Heart left ventricle (tissue), 16 donors: ENCODE measurements at regions not wholly inside any gene's neighbourhood (a gene's known extent, or its start where the extent isn't known, plus 50 kb on each side); places are given as distances from the start of the nearest gene placed in this dataset.

Experiments used
- ATAC-seq, 4 donors: fragments of 200-7000 bp; cut with Tn5 transposase; one replicate each; pipeline ENCODE4 v1.9.1; 2020 to 2022; ENCODE audit warnings: moderate library complexity in 4 of 4, mild to moderate bottlenecking in 3 of 4, moderate number of reproducible peaks in 1 of 4
- DNase-seq, 5 donors: peaks; one replicate each; pipeline ENCODE4 v3.0.0-alpha.2; 2020
- H3K27ac ChIP-seq, 12 donors: fragments of 200-600 bp; sonication (generic) in 4 of 12; one replicate each; pipeline versions ENCODE4 v1.5.0 to v1.8.0; 2016 to 2022; ENCODE audit warnings: mild to moderate bottlenecking in 2 of 12
- H3K27me3 ChIP-seq, 9 donors: fragments of 200-600 bp; sonication (generic) in 2 of 9; one replicate each; pipeline versions ENCODE4 v1.5.1 to v1.8.0; 2016 to 2022; ENCODE audit warnings: mild to moderate bottlenecking in 3 of 9
- H3K36me3 ChIP-seq, 9 donors: fragments of 200-600 bp; sonication (generic) in 2 of 9; one replicate each; pipeline versions ENCODE4 v1.5.0 to v1.8.0; 2018 to 2022; ENCODE audit warnings: mild to moderate bottlenecking in 2 of 9
- H3K4me1 ChIP-seq, 12 donors: fragments of 200-600 bp; sonication (generic) in 4 of 12; one replicate each; pipeline versions ENCODE4 v1.5.0 to v1.8.0; 2016 to 2022; ENCODE audit warnings: mild to moderate bottlenecking in 3 of 12
- H3K4me3 ChIP-seq, 12 donors: fragments of 200-600 bp; sonication (generic) in 4 of 12; one replicate each; pipeline versions ENCODE4 v1.5.0 to v1.8.0; 2017 to 2022; ENCODE audit warnings: mild to moderate bottlenecking in 9 of 12, moderate library complexity in 4 of 12
- H3K9me3 ChIP-seq, 12 donors: fragments of 200-600 bp; sonication (generic) in 4 of 12; one replicate each; pipeline versions ENCODE4 v1.5.0 to v1.8.0; 2016 to 2022; ENCODE audit warnings: mild to moderate bottlenecking in 1 of 12
- POLR2A ChIP-seq, 2 donors: fragments of 450-650 bp; IDR thresholded peaks; one replicate each; pipeline ENCODE4 v1.6.1; 2017; ENCODE audit warnings: antibody characterized with exemption in 2 of 2, mild to moderate bottlenecking in 2 of 2, moderate library complexity in 2 of 2
- WGBS, 4 donors: extraction: QIAGEN DNeasy Blood & Tissue Kit in 2 of 4; methylation state at CpG; one replicate each; pipeline versions ENCODE4 v1.1.5 to v1.1.7; 2013 to 2018; 5-methylcytosine and 5-hydroxymethylcytosine counted together
- intact Hi-C, 10 donors: fragments of 100-400 bp; cut with DNase I; formaldehyde crosslinking; loops; one replicate each; pipeline versions ENCODE4 v1.11.1 to v1.14.2; 2022
- TF ChIP-seq, protein P1 (sequence below), 12 donors: fragments of 200-600 bp; sonication (generic) in 4 of 12; IDR thresholded peaks; one replicate each; pipeline versions ENCODE4 v1.5.0 to v1.8.0; 2018 to 2022; ENCODE audit warnings: antibody characterized with exemption in 12 of 12, mild to moderate bottlenecking in 5 of 12
- donor health status: ischemic (EF 13 %, LVEDD 7.1; RV severe dilation, severe dysfunction).
- donor health status: healthy with polysubstance abuse.
- donor health status: DM: no; HTN: yes; CAD: no.
- donor health status: DM: no; HTN: no; CAD: no.
- donor health status: ischemic (EF 25% LVEDD 6.9; RV normal size, moderate dysfunction).
- donor health status: ischemic (EF 25% LVEDD 5.7; RV mildly dilated, moderate dysfunction).
- donor health status: healthy.
- donor health status: DM: yes; HTN: yes; CAD: no.
- donor health status: ischemic (EF 35%, LVEDD 5.7; RV mildly dilated, moderate dysfunction).
- donor health status: nonischemic (EF 11% LVEDD 7.7; RV severe dilation, severe dysfunction).
- donor health status: DM: yes; HTN: yes; CAD: no.
- donor health status: PGD.
- donor health status: ischemic (EF 29% LVEDD 5.4; RV normal size, mild dysfunction).
- donor health status: nonischemic (EF 23%, LVEDD 6.1; RV moderate dilation, normal function).

DNA sequence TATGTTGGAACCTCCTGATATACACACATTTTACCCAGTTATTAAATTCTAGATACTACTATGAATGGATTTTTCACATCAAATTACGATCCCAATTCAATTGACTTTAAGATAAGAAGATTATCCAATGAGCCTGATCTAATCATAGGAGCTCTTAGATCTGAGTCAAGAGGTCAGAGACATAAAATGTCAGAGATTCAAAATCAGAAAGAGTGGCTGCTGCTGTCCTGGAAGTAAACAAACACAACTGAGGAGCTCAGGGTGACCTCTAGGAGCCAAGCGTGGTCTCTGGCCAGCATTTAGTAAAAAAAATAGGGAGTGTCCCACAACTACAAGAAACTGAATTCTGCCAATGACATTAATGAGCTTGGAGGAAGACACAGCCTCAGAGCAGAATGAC lies 557.1 kb upstream of the CBLB start:
- ATAC-seq (no peak), DNase-seq (no peak)
- H3K27me3 ChIP-seq = no peaks in the 10 kb centered on the region
- no peak overlapping the region for H3K27ac ChIP-seq
- no peaks in the 10 kb centered on the region for H3K36me3 ChIP-seq
- no peaks in the 10 kb centered on the region for H3K9me3 ChIP-seq
- H3K4me3 ChIP-seq = no peak overlapping the region
- H3K4me1 ChIP-seq = peaks cover 0 to 9% (median 0%) of the 10 kb centered on the region in 12 donors
- 70 to 85% (median 78%) methylated on average over 2 of the region's 2 CpGs for WGBS, 4 donors
- intact Hi-C loops = loop anchor here in 1 of 10 donors (5.0 kb wide), 1 partner anchor 424 kb away; no protein-coding TSS in a partner anchor
- TF ChIP-seq, protein P1, sequence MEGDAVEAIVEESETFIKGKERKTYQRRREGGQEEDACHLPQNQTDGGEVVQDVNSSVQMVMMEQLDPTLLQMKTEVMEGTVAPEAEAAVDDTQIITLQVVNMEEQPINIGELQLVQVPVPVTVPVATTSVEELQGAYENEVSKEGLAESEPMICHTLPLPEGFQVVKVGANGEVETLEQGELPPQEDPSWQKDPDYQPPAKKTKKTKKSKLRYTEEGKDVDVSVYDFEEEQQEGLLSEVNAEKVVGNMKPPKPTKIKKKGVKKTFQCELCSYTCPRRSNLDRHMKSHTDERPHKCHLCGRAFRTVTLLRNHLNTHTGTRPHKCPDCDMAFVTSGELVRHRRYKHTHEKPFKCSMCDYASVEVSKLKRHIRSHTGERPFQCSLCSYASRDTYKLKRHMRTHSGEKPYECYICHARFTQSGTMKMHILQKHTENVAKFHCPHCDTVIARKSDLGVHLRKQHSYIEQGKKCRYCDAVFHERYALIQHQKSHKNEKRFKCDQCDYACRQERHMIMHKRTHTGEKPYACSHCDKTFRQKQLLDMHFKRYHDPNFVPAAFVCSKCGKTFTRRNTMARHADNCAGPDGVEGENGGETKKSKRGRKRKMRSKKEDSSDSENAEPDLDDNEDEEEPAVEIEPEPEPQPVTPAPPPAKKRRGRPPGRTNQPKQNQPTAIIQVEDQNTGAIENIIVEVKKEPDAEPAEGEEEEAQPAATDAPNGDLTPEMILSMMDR (IDR thresholded peaks at IDR 0.05) = no peak
- no peak for TF ChIP-seq POLR2A (IDR thresholded peaks at IDR 0.05)

DNA sequence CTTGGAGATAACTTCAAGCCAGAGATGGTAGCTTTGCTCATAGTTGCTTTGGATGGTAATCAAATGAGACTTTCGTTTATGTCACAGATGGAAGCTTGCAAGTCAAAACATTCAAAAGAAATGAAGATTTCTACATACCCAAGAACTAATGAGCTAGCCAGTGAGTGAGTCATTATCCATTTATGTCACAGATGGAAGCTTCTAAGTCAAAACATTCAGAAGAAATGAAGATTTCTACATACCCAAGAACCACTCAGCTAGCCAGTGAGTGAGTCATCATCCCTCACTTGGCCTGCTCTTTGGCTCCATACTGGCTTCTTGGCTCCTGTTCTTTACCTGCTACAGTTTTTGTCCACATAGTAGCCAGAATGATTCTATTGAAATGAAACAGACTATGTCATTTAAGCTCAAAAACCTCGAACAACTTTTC lies 559.8 kb upstream of the CBLB start:
- H3K27me3 ChIP-seq = no peaks in the 10 kb centered on the region
- H3K4me1 ChIP-seq = peaks cover 0 to 9% (median 0%) of the 10 kb centered on the region in 12 donors
- no peaks in the 10 kb centered on the region for H3K36me3 ChIP-seq
- DNase-seq (peak in 2 of 5 donors; percentile 7 to 35), ATAC-seq (peak; percentile 58 to 94 (median 71))
- TF ChIP-seq POLR2A (IDR thresholded peaks at IDR 0.05) = no peak
- TF ChIP-seq, protein P1 (IDR thresholded peaks at IDR 0.05) = no peak
- H3K4me3 ChIP-seq = no peak overlapping the region
- no peaks in the 10 kb centered on the region for H3K9me3 ChIP-seq
- peak overlapping the region in 2 of 12 donors; percentile 5 to 9 for H3K27ac ChIP-seq
- intact Hi-C loops = loop anchor here in 1 of 10 donors (5.0 kb wide), 1 partner anchor 426 kb away; no protein-coding TSS in a partner anchor
- 74 to 77% (median 75%) methylated on average over 2 of the region's 2 CpGs for WGBS, 4 donors

DNA sequence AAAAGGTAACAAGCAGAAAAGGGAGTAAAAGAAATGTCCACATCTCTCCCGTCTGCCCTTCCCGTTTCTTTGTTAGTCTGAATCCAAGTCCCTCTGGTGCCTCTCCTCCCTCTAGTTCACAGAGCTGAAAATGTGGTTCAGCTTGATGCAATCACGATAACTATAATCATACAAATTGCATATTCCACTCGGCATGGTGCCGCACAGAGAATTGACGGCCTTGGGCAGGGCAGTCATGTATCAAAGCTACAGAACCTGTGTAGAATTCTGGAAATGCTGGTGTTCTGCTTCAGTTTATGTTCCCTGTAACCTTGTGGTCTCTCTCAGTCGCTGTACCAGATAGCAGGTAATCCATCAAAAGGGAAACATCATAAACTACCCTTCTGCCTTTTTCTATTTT lies 562.9 kb upstream of the CBLB start:
- intact Hi-C loops = no loop called here
- no peak overlapping the region for H3K4me3 ChIP-seq
- no peaks in the 10 kb centered on the region for H3K9me3 ChIP-seq
- no peaks in the 10 kb centered on the region for H3K36me3 ChIP-seq
- 71 to 93% (median 90%) methylated on average over 7 of the region's 7 CpGs for WGBS, 4 donors
- H3K27ac ChIP-seq = no peak overlapping the region
- DNase-seq (no peak), ATAC-seq (no peak)
- TF ChIP-seq POLR2A (IDR thresholded peaks at IDR 0.05) = no peak
- TF ChIP-seq, protein P1 (IDR thresholded peaks at IDR 0.05) = no peak
- H3K4me1 ChIP-seq = no peaks in the 10 kb centered on the region
- H3K27me3 ChIP-seq = no peaks in the 10 kb centered on the region

DNA sequence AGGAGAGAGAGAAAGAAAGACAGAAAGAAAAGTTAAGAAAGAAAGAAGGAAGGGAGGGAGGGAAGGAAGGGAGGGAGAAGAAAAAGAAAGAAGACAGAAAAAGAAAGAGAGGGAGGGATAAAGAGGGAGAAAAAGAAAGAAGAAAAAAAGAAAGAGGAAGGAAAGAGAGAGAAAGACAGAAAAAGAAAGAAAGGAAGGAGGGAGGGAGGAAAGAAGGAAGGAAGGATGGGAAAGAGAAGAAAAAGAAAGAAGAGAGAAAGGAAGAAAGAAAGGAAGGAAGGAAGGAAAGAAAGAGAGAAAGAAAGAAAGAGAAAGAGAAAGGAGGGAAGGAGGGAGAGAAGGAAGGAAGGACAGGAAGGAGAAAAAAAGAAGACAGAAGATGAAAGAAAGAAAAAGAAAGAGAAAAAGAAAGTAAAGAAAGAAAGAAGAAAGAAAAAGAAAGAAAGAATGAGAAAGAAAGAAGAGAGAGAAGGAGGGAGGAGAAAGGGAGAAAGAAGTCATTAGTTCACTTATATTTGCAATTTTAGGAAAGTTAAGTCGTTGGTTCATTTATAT lies 567.2 kb upstream of the CBLB start:
- Histone ChIP-seq H3K27ac (no peak overlapping the region), H3K27me3 (no peaks in the 10 kb centered on the region), H3K9me3 (no peaks in the 10 kb centered on the region), H3K4me1 (peaks cover 0 to 3% (median 0%) of the 10 kb centered on the region in 12 donors), H3K4me3 (no peak overlapping the region), H3K36me3 (no peaks in the 10 kb centered on the region)
- 74 to 85% (median 77%) methylated on average over 1 of the region's 1 CpG for WGBS, 4 donors
- DNase-seq = no peak
- no peak for ATAC-seq
- intact Hi-C loops = no loop called here
- no peak for TF ChIP-seq POLR2A (IDR thresholded peaks at IDR 0.05)
- TF ChIP-seq, protein P1 (IDR thresholded peaks at IDR 0.05) = no peak
